NOMO-1 treated with DMSO at 0.1 percent for 48 hours (cell line): ENCODE measurements at regions not wholly inside any gene's neighbourhood (a gene's known extent, or its start where the extent isn't known, plus 50 kb on each side); places are given as distances from the start of the nearest gene placed in this dataset.
A peak's percentile ranks its signal among the peaks of the same experiment; 100 is the strongest.

Experiments used
- DNase-seq: peaks from one replicate; lab custom pipeline; 2025; ENCODE audit not compliant: unreplicated experiment; lab: John Stamatoyannopoulos, UW

DNA sequence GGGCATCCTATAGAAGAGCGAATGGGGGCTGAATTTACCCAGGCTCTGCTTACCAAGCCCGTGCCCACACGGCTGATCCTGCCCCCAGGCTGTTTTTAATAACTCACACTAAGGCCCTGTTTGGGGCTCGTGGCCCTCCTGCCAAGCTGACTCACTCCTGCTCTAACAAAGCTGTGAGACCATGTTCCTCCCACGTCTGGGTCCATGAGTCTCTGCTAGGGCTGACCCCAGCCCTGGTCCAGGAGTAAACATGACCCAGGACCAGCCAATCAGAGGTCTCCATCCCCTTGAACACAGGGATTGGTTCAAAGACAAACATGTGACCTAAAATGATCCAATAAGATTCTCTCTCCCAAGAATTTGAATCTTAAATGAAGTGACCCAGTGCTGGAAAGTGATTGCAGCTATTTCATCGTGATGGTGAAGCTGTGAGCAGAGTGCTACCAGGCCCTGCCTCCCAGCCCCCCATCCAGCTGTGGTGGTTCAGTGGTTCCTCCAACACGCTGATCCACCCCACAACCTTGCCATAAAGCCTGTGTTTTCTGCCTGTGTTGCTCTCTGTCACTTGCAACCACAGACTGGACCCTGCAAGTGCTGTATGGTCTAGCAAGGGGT, 57.2 kb downstream of the C16orf82 start:
- no peak for DNase-seq

DNA sequence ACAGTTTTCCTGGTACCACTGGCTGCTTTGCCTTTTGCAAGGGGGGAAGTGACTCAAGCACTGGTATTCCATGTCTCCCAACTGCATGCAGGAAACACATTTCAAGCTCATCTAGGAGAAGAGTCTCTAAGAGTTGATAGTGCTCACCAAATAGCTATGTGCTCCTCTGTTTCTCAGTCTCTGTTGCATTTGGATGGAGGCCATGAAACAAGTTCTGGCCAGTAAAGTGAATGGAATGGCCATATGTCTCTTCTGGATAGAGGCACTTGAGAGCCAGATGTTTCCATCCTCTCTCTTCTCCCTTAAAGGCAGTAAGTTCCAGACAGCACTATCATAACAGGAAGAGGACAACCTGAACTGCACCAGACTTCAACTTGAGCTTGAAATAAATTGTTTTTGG, 60.6 kb downstream of the C16orf82 start:
- DNase-seq, result no peak

DNA sequence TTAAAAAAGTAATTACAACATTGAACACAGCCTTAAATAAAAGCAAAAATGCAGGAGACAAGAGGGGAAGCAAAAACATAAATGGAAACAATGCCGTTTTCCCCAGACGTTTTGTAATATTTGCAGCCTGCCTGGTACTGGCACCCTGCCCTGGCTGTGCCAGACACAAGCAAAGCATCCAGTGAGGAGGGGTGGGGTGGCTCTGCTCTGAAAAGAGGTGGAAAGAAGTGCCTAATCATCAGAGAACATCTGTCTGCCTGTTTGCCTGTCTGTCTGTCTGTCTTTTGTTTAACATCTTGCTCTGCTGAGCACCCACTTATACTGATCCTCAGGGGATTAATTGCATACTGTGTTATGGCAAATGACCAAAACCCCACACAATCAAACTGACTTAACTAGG, 62.7 kb downstream of the C16orf82 start:
- DNase-seq, result no peak

DNA sequence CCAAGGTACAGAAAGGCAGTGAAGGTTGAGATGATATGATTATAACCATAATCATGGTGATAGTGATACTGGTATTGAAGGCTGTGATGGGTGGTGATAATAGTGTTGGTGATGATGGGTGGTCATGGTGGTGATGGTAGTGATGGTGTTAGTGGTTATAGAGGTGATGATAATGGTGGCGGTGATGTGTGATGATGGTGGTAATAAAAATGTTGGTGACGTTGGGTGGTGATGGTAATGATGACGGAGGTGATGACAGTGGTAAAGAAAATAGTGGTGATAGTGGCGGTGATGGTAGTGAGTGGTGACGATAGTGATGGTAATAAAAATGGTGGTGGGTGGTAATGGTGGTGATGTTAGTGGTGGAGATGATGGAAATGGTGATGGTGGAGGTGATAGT, 65.1 kb upstream of the KDM8 start:
- DNase-seq, result no peak

GRCh38 chr16:27145630-27146029, 57.7 kb upstream of the KDM8 start:
- no peak for DNase-seq

DNA sequence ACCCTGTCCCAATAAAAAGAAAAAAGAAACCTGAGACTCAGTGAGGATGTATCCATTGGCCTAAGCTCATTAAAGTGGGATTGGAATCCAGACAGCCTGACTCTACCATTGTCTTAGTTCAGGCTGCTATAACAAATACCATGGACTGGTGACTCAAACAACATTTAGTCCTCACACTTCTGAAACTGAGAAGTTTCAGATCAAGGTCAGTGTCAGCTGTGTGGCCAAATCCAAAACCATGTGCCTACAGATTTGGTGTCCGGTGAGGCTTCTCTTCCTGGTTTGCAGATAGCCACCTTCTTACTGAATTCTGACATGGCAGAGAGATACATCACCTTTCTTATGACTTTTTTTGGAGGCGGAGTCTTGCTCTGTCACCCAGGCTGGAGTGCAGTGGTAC, 53.3 kb upstream of the KDM8 start:
- no peak for DNase-seq

DNA sequence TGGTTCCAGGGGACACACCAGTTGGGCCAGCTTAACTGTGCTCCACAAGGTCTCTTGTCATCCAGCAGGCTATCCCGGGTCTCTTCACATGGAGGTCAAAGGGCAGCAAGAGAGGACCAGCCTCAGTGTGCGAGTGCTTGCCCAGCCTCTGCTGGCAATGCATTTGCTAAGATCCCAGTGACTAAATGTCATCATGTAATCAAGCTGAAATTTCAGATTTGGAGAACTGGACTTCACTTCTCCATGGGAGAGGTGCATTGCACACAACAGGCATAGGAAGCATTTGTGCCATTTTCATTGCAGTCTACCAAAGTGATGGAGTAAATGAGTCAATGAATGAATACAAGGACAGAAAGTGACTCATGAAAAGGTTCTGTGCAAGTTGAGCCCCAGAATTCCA, 51.2 kb upstream of the KDM8 start:
- DNase-seq, result no peak

DNA sequence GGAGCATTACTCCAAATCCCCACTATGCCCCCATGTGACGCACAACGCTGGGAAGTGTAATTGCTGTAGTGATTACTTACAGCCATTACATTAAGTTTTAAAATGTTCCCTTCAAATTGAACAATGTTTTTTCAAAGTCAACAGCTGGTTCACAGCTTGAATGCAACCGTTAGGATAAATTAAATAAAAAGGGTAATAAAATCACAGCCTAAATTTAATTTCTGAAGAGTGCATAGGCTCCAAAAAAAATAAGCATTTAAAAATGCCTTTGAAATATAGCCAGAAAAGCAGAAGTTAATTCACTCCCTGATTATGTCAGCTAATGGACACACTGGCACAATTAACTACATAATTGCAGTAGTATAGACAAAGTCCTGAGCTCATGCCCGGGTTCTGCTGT, 50.5 kb upstream of the KDM8 start:
- DNase-seq, result peak; percentile 34
